HEK293 (cell line): ENCODE measurements at regions not wholly inside any gene's neighbourhood (a gene's known extent, or its start where the extent isn't known, plus 50 kb on each side); places are given as distances from the start of the nearest gene placed in this dataset.
"Not testable (repeated sequence)": the region's sequence is repeated elsewhere in the genome, so short reads cannot be mapped to it uniquely, and the experiment has no call there.

Experiments used
- CTCF ChIP-seq: fragments of 450-650 bp; formaldehyde crosslinking; IDR thresholded peaks from 2 replicates; pipeline ENCODE4 v1.5.1; 2016; ENCODE audit warnings: missing biosample characterization, missing genetic modification characterization
- PRDM4 ChIP-seq: fragments of 450-650 bp; formaldehyde crosslinking; IDR thresholded peaks from 2 replicates; pipeline ENCODE4 v1.5.1; 2017; ENCODE audit warnings: missing biosample characterization, missing genetic modification characterization
- SCRT1 ChIP-seq: fragments of 450-650 bp; formaldehyde crosslinking; IDR thresholded peaks from 2 replicates; pipeline ENCODE4 v1.5.1; 2016; ENCODE audit warnings: missing biosample characterization, missing genetic modification characterization, borderline replicate concordance
- ZNF174 ChIP-seq: fragments of 450-650 bp; formaldehyde crosslinking; IDR thresholded peaks from 2 replicates; pipeline ENCODE4 v1.5.0; 2017; ENCODE audit warnings: missing biosample characterization, mild to moderate bottlenecking, missing genetic modification characterization
- ZNF184 ChIP-seq: fragments of 450-650 bp; IDR thresholded peaks from 2 replicates; pipeline ENCODE4 v1.5.1; 2018; ENCODE audit warnings: missing biosample characterization, mild to moderate bottlenecking, missing genetic modification characterization
- ZNF23 ChIP-seq: fragments of 450-650 bp; formaldehyde crosslinking; IDR thresholded peaks from 2 replicates; pipeline ENCODE4 v1.5.1; 2016; ENCODE audit warnings: missing biosample characterization, missing genetic modification characterization, borderline replicate concordance
- ZNF280D ChIP-seq: fragments of 450-650 bp; formaldehyde crosslinking; IDR thresholded peaks from 2 replicates; pipeline ENCODE4 v1.5.1; 2016; ENCODE audit warnings: missing biosample characterization, missing genetic modification characterization
- ZNF350 ChIP-seq: fragments of 450-650 bp; formaldehyde crosslinking; IDR thresholded peaks from 2 replicates; pipeline ENCODE4 v1.5.0; 2017; ENCODE audit warnings: missing biosample characterization, mild to moderate bottlenecking, missing genetic modification characterization
- ZNF362 ChIP-seq: fragments of 450-650 bp; formaldehyde crosslinking; IDR thresholded peaks from 2 replicates; pipeline ENCODE4 v1.5.1; 2016; ENCODE audit warnings: missing biosample characterization, missing genetic modification characterization

- TF ChIP-seq CTCF (tag by site-specific recombination); ZNF184 (tag by site-specific recombination); PRDM4; SCRT1 (tag by site-specific recombination); ZNF280D (tag by site-specific recombination); ZNF23; ZNF174 (tag by site-specific recombination); ZNF350 (tag by site-specific recombination); ZNF362 (tag by site-specific recombination): not testable (repeated sequence)
Observed at GRCh38 chr6:57873424-57873823, 556.0 kb downstream of the PRIM2 start.
